EH (cell line): ENCODE measurements at regions not wholly inside any gene's neighbourhood (a gene's known extent, or its start where the extent isn't known, plus 50 kb on each side); places are given as distances from the start of the nearest gene placed in this dataset.
A peak's percentile ranks its signal among the peaks of the same experiment; 100 is the strongest.
"Not testable (repeated sequence)": the region's sequence is repeated elsewhere in the genome, so short reads cannot be mapped to it uniquely, and the experiment has no call there.

Experiments
- DNase-seq: peaks from one replicate; pipeline ENCODE4 v3.0.0-alpha.2; 2015; ENCODE audit warnings: low read depth

DNA sequence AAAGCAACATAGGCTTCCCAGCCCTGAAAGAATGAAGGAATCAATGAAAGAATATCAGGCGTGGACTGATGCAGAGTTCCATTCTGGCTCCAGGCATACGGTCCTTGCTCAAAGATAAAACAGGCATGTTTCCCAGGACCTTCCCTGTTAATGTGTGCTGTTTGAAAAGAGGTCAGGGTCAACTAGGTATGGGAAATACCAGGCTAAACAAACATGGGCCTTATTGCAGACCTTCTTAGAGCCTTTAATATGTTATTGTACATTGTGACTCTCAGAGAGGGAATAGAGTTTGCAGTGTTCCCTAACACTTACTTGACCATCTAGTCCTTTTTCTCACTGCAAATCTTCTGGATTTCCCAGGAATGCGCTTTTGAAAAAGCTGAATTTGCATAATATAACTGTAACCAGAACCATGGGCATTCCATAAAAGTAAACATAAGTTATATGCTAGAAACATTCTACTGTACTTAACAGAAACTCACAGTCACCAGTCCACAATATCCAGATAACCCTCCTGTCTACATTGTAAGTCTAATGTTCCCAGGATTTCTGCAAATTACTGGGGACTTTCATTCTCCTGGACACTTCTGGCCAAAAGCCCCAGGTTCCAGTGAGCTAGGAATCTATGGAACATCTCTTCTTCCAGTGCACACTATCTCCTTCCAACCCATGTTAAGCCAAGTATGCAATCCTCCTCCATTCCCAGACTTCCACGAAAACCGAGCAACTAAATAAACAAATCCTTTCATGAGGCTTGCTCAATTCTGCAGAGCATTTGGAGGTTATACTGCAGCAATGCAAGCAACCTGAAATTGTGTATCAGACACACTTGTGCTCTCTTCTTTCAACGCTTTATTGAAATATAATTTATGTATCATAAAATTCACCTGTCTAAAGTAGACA is 486.6 kb downstream of the SETD4 start:
- DNase-seq = peak; percentile 78

DNA sequence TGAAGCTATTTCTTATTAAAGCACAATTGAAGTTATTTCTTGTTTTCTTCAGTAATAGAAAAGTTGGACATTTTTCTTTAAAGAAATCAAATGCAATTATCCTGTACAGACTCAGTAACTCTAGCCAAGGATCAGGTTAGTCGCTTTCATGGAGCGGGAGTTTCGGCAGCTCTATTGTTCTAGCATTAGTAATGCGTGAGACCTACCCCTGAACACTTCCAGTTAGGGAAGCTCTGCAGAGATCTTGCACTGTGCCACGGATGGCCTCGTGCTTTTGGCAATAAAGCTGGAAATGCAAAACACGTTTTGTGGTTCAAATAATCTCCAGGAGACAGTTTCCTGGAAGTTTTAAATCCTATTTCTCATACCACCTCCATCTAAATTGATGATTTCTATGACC is 488.4 kb downstream of the SETD4 start:
- no peak for DNase-seq

DNA sequence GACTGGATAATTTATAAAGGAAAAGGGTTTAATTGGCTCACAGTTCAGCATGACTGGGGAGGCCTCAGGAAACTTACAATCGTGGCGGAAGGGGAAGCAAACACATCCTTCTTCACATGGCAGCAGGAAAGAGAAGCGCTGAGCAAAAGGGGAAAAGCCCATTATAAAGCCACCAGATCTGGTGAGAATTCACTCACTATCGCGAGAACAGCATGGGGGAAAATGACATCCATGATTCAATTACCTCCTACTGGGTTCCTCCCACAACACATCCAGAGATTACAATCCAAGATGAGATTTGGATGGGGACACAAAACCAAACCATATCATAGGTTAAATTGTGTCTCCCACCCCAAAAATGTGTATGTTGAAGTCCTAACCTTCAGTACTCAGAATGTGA is 491.7 kb downstream of the SETD4 start:
- no peak for DNase-seq

DNA sequence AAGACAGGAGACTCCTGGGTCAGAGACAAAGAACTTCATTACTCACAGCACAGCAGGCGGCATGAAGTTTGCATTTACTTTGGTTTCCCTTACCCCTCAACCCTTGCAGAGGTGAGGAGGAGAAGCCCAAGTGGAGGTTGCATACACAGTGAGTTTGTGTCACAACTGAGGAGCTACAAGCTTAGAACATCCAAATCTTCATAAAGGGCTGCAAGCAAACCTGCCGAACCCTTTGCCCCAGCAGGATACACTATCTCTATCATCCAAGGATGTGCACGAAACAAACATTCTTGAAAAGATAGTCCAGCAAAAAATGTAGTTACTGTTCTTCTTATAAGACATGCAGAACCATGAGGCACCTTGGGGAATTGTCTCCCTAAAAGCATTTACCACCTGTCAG is 493.5 kb downstream of the SETD4 start:
- no peak for DNase-seq

DNA sequence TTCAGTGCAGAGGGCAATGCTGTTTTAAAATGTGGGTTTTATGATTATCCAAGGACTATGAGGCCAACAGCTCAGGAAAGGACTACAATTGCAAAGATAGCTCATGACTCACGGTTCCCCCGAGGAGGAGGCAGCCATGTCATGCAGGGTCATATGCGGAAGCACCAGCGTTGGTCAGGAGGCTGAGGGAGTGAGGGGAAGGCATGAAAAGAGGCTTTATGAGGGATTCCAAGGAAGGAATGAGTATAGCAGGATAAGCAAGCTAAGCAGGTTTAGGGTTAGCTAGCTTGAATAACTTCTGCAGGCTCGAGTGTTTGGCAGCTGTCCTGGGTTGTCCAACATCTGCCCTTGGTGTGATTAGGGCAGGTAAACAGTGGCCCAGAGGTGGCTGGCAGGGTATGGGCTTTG is 495.1 kb downstream of the SETD4 start:
- DNase-seq = peak; percentile 98

DNA sequence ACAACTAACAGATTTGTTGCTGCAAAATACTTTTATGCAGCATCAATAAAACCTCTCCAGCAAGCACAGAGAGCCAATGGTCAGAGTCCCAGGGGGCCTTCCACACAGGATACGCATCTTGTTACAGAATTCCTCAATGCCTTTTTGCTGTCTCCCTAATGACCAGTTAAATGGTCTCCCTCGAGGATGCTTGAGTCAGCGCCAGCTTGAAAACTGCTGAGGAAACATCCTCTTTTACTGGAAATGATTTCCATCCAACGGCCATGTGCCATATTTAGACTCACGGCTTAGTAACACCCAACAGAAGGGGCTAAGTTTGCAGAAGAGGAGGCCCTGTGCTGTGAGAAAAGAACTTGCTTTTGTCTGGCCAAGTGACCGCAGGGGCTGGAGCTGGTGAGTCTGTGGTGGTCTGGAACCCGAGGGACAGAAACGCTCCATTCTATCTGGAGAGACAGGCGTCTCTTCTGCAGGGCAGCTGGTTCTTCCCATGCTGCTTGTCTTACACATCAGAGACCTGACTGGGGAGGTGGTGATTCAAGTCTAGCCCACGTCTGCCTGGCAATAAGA is 496.4 kb downstream of the SETD4 start:
- DNase-seq = peak; percentile 100

DNA sequence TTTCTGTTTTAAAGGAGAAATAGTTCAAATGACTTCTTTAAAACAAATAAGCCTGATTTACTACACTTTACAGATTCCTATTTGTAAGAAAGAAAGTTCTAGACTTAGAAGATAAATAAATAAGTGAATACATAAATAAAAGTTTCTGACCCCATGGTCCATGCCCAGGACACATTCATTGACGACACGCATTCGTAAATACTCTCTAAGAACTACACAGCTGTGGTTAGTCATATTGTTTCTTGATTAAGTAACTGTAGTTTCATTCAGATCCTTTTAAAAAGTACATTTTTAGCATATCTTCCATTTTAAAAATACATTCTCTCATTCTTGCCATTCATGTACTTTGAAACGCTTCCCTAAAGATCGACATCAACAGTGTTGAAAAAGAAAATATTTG is 497.4 kb downstream of the SETD4 start:
- DNase-seq = peak; percentile 41

DNA sequence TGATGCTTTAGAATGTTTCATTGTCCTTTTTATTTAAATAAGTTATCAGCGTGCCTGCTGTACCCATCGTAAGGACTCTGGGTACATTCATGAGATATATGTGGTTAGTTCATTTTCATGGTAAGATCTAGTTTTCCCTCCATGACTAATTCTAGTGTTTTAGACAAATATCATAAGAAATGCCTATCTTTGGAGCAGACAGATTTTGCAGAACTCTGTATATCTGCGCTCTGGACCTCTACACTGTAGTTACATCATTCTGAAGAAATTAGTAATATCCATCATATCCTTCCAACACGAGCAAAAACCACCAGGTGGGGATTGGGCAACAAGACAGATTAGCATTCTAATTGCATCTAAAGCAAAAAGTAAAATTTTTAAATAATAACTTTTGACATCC is 499.2 kb downstream of the SETD4 start:
- no peak for DNase-seq

DNA sequence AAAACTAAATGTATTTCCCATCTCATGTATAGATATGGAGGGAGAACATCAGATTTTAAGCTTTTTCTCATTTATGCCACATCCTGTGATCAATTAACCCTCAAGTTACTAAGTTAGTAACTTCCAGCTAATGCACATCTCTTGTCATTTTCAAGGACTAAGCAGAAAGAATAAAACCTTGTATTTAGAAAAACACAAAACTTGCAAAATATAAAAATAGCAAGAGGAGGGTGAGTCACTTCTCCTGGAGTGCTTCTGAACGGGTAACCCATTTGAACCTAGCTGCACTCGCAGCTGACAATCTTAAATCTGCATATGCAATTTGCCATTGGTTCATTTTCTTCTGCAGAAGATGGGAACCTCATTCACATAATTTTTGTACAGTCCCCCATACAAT is 500.5 kb downstream of the SETD4 start:
- DNase-seq = peak; percentile 82

DNA sequence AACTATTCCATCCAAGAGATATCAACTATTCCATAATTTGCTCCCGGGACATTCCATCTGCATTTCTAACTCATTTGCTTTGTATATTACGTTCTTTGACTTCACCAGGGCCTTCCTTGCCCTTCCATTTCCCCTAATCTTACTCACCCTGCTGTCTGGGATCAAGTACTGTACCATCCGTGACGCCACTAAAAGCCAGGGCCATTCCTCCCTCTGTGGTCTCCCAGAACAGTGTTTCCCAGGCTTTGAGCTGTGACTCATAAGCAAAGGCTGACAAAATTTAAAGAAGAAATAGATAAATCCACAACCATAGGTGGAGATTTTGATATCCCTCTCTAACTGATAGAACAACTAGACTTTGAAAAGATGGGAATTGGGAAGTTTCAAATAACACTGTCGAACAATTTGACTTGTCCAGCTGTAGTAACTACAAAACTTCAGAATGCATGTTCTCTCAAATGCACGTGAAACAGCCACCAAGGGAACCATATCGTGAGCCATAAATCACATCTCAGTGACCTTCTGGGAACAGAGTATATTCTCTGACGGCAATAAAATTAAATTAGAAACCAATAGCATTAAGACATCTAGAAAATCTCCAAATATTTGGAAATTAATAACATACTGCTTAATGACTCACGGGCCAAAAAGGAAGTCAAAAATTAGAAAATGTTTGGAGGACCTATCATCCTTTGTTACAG is 501.0 kb downstream of the SETD4 start:
- DNase-seq = peak; percentile 99

DNA sequence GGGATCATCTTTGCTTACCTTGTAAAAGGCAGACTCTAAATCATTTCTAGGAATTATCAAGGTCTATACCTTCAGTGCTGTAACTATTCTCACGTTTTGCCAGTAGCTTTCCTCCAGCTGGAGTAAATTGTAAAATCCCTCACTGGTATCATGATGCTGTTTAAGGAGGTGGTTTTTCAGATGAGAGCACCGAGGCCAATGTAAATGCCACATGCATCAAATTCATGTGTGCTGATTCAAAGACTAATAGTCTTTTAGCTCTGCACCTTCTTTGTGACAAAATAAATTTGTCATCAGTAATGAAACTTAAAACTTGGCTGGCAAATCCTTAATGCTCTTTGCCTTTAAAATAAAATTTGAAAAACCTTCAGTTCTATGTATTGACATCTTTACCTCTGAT is 503.8 kb downstream of the SETD4 start:
- no peak for DNase-seq

DNA sequence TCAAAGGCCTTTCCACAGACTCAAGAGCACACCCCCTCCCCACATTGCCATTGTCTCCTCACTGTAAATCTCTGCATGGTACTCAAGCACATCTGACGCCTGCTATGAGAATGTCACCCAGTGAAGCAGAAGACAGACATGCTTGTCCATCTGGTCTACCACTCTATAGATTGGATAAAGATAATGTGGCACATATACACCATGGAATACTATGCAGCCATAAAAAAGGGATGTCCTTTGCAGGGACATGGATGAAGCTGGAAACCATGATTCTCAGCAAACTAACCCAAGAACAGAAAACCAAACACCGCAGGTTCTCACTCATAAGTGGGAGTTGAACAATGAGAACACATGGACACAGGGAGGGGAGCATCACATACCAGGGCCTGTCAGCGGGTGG is 503.4 kb upstream of the RUNX1 start:
- not testable (repeated sequence) for DNase-seq

DNA sequence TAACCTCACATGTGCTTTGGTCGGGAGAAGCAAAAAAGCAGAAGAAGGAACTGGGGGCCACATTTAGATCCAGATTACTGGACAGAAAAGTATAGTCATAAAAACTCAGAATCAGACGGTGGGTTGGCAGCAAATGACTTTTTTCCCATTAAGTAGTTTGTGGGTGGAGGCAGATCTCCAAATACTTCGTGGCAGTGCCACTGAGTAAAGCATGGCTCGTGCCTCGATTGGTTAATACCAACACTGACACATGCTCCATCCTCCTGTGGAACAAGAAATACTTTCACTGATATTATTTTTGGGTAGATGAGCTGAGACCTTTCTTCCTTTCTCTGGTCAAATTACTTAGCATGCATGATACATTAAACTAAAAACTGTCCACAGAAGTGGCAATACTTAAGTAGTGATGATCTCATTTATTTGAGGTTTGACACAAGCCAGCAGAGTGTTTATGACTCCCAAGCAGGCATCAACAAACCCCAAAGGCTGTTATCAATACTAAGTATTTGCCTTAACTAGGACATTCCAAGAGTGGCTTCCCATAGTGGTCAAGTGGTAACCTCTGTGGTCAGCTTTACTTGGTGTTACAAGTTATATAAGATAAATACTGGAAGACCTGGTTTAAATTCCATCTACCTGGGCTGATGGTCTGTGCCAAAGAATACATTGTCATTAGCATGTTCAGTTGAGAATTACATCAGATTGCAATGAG is 500.0 kb upstream of the RUNX1 start:
- no peak for DNase-seq

DNA sequence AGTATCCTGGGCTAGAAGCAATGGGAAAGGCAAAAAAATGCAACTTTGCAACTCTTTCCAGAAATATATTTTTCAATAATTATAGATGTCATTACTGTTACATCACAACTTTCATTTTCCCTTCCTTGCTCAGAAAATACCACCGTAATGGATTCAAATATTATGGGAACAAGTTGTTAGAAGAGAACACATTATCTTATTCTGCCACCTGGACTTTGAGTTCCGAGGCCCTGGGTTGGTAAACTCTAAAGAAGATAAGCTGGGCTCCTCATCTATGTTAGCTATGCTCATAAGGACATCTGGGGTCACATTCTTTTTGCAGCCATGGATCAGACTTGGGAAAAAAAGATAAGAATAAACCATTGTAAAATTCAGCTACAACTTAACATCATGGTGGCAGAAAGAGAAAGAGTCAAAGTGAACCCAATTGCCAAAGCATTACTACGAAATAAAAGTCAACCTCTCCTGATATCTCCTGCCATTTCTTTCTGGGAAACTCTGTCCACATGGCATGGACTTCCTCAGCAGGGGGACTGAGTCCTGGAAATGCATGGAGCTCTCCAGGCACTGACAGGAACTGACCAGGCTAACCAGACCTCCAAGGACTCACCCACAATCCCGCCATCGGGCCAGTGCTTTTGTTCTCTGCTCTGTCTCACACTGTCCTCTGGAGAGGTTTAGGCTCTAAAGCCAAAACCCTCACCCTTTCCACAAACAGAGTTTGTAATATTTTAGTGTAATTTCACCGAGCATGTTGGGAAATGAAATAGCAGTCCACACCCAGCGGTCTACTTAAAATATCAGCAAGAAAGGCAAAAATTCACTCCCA is 499.1 kb upstream of the RUNX1 start:
- DNase-seq = no peak

DNA sequence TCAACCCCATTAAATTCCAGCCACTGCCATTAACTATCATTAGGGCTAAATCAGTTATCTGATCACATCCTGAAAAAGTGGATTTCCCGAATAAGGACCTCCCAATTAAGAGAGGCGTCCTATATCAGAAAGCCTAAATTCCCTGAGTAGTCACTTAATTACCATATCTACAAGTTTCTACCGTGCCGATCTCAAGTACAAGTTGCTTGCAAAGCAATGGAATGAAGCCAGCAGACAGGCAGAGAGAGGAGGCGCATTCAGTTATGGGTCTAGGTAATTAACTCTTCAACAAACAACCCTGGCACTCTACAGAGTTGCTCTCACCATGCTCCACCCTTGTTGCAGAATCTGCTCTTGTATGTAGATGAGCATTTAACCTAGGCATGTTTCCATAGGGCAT is 494.6 kb upstream of the RUNX1 start:
- DNase-seq = no peak

DNA sequence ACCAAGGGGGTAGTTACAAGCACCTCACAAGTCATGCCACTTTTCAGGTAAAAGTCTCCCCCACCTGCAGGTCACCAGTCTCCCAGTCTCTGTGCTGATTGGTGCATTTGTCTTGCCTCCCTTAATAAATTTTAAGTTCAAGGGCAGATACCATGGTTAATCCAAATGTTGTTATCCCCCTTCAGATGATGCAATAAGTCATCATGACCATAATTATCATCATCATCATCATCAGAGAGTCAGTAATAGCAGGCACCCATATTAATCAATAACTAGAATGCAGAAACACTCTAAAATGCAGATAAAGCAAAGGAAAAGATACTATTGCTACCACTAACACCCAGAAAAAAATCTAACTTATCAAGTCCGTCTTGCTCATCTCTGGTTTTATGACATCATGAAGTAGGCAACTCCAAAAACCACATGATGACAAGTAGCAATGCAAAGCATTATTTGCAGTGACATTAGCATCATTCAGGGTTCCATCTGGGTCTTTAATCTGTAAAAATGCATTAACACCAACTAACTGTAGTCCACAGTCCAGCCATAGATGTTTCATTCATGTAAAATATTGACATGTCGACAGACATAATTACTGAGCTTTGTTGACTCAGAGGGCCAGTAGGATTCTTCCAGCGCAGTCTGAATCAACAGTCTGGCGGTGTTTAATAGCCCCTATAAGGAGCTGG is 492.0 kb upstream of the RUNX1 start:
- peak; percentile 53 for DNase-seq

DNA sequence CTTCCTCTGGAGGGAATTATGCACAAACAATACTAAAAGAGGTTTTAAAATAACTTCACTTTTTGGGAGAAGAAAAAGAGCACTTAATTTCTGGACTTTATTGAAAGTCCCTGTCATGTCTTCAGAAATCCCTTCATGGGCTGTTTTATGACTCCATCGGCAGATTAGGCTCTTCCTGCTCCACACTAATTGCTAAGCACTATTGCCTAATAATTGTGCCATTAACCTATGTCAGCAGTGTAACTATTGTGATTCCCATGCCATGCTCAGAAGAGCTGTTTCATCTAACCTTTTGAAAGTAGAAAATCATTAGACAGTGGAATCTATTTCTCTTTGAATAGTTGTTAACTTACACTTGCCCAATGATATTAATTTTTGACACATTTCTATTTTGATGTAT is 489.3 kb upstream of the RUNX1 start:
- DNase-seq = peak; percentile 19

DNA sequence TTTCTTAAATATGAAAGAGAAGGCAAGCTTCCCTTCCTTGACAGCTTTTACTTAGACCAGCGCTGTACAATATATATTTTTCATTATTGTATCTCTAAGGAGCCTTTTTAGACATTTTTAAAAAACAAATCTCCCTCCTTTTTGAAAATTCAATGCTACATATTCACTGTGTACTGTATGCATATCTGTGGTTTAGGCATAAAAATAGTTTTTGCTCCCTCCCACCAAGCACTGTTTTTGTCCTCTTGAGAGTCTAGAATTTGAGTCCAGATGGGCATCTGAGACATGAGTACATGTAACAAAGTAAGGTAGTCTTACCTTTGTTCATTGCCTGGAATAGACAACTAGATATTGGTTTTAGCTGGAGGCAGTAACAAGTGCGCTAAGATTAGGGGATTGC is 488.5 kb upstream of the RUNX1 start:
- DNase-seq = peak; percentile 42

DNA sequence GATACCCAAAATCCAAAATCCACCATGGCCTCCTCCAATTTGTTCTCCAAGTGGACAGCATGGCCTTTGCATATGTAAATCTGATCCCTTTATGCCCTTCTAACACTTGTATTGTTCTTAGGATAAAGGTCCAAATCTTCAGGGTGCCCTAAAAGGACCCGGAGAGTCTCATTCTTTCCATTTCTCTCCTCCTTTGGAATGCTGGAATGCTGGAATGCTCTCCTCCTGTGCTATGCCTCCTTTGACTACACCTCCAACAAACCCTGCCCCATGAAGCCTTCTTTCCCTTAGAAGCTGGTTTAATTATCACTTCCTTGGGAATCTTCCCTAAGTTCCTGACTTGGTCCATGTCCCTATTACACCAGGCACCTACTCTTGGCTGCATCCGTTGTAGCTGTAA is 484.8 kb upstream of the RUNX1 start:
- no peak for DNase-seq

DNA sequence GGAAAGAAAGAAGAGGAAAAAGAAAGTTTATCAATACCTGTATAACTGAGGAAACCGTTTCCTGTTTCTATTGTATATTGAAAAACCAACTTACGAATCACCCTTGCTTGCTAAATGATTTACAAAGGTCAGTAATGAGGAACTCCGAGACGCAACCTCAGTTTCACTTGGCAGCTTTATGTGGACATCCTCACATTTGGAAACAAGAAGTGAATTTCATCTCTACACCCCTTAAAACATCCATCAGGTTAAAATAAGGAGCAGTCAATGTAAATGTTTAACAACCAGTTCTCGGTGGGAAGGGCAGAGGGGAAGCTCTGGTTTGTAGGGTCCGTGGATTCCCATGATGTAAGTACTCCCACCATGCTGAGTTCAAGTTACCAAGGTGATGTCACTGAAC is 481.7 kb upstream of the RUNX1 start:
- no peak for DNase-seq
